ENCODE measurements at regions not wholly inside any gene's neighbourhood (a gene's known extent, or its start where the extent isn't known, plus 50 kb on each side); places are given as distances from the start of the nearest gene placed in this dataset.

DNA sequence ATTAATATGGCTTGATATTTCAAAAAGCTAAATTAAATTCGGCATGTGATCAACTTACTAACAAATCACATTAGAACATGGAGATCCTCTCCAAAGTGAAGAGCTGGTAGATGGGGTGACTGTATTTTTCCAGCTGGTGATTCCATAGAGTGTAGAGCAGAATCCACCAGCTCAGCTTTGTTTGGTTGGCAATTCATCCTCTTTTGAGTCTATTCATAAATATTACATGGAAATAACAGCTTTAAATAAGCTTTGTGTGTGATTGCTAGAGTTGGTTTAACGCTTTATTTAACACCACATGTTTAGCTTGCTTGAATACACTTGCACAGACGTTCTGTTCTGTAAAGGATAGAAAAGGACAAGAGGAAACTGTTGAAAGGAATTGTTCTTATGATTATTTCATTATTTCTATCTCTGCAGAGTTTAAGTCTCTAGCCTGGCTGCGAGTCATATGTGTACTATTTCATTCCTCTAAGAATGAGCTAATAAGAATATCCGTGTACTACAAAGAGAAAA is 738.3 kb upstream of the KIRREL3 start:
- DNase-seq (ENCODE audit: low spot score) = no peak

DNA sequence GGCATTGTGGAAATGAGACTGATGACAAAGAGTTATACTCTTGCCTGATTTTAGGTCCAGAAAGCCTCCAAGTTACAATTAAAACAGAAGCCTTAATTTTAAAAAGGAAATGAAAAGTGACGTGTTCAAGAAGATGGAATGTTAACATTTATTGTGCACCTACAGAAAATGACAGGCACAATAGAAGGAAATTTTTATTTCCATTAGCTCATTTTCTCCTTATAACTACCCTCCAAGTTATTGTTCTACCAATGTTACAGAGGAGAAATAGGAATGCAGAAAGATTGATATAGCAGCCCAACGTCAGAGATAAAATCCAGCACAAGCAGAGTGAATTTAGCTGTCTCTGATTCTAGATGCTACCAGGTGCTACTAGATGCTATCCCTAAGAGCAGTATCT is 736.9 kb upstream of the KIRREL3 start:
- no peak for DNase-seq (ENCODE audit: low spot score)

- DNase-seq (ENCODE audit: low spot score) = no peak
Measured at GRCh38 chr11:127733552-127733951, 733.0 kb upstream of the KIRREL3 start.

- no peak for DNase-seq (ENCODE audit: low spot score)
Measured at GRCh38 chr11:127726367-127726766, 725.8 kb upstream of the KIRREL3 start.

- no peak for DNase-seq (ENCODE audit: low spot score)
Measured at GRCh38 chr11:127723714-127724113, 723.1 kb upstream of the KIRREL3 start.

GRCh38 chr11:127713226-127713625 is 712.7 kb upstream of the KIRREL3 start:
- no peak for DNase-seq (ENCODE audit: low spot score)

DNA sequence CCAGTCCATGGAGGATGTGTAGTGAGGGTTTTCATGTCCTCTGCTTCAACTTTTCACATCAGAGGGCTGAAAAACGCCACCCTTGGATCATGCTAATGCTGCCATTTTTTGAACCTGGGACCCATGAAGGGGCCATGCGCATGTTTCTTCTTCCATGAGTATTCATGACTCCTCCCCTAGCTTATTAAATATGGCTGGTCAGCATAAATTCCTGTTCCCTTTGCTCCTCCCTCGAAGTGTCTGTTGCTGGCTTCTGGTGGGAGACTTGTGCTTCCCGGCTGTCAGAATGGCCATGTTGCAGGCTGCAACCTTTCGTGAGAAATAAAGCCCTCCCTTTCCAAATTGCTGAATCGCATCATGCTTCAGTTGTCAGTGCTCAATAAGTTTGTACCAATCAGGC is 711.2 kb upstream of the KIRREL3 start:
- DNase-seq (ENCODE audit: low spot score) = no peak

DNA sequence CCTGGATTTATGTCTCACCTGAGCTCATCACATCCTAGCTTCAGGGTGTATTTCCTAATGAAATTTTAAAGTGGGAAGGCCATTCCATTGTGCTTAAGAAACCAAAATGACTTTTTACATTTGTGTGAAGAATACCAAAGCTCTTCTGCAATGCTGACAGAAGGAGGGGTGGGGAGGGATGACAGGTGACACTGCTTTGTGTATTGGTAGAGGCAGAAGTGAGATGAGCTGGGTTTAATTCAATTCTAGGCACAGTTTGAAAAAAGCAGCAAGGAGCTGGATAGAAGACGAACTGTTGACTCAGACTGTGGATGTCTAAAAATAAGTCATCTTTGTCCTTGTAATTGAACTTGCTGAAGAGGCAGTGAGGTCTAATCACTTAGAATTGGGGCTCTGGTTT is 710.3 kb upstream of the KIRREL3 start:
- DNase-seq (ENCODE audit: low spot score) = no peak

DNA sequence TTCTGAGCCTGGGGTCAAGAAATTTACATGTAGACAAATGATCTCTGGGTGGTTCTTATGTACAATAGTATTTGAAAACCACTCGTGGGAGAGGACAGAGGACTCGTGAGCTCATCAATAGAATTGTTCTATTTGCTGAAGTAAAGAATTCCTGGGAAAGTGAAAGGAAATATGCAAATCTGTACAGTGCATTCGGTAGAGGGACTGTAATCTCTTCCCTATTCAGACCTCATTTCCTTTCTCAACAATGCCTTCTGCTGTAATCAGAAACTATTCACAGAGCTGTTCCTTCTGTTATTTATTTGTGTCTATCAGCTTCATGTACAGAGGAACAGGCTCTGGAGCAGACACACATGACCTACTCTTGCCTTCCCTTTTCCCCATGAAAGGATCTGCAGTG is 709.4 kb upstream of the KIRREL3 start:
- DNase-seq (ENCODE audit: low spot score) = no peak

DNA sequence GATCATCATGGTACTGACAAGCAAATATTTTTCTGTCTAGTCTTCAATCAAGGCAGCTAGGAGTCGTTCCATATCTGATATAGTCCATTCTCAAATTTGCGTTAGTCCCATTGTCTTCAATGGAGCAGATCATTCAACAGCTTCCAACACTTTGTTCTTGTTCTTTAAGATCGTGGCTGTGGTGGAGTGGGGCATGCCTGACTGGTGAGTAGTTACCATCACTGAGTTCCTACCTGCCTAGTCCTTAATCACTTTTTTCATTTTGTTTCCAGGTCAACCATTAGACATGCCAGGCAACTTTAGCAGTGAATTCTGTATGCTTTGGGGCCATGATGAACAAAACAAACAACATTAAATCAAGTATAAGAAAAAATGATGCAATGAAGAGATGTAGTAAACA is 693.1 kb upstream of the KIRREL3 start:
- no peak for DNase-seq (ENCODE audit: low spot score)

GRCh38 chr11:127683321-127683720 is 682.8 kb upstream of the KIRREL3 start:
- no peak for DNase-seq (ENCODE audit: low spot score)

- no peak for DNase-seq (ENCODE audit: low spot score)
Measured at GRCh38 chr11:127679816-127680545, 679.4 kb upstream of the KIRREL3 start.

- DNase-seq (ENCODE audit: low spot score) = no peak
Measured at GRCh38 chr11:127678631-127679030, 678.1 kb upstream of the KIRREL3 start.

- DNase-seq (ENCODE audit: low spot score) = no peak
Measured at GRCh38 chr11:127677660-127678425, 677.3 kb upstream of the KIRREL3 start.

- peak; percentile 12 for DNase-seq (ENCODE audit: low spot score)
Measured at GRCh38 chr11:127675581-127675980, 675.0 kb upstream of the KIRREL3 start.

- DNase-seq (ENCODE audit: low spot score) = no peak
Measured at GRCh38 chr11:127674754-127675153, 674.2 kb upstream of the KIRREL3 start.

DNA sequence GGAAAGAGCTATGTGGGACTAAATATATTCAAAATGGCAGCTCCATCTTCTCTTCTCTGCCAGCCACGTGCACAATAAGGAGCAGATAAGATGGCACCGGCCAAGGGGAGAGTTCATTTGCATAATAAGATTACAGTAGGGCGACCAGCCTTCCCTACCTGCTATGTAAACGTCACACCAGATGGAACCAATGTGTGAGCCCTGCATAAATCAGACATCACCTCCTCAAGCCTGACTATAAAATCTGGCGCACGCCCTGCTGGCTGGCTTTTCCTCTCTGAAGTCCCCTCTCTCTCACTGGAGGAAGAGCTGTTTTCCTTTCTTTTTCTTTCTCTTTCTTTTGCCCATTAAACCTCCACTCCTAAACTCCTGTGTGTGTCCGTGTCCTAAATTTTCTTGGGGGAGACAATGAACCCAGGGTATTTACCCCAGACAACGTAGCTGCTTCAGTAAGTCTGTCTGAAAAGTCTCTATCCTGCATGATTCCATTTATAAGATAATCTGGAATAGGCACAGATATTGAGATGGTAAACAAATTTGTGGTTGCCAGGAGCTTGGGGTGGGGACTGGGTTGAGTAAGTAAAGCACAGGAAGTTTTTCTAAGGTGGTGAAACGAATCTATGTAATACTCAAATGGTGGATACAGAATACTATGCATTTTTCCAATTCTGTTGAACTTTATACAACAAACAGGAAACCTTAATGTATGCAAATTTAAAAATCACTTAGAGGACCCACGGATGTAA is 670.0 kb upstream of the KIRREL3 start:
- no peak for DNase-seq (ENCODE audit: low spot score)

- DNase-seq (ENCODE audit: low spot score) = no peak
Measured at GRCh38 chr11:127656116-127656836, 655.7 kb upstream of the KIRREL3 start.

GRCh38 chr11:127653076-127653475 is 652.5 kb upstream of the KIRREL3 start:
- DNase-seq (ENCODE audit: low spot score) = no peak

DNA sequence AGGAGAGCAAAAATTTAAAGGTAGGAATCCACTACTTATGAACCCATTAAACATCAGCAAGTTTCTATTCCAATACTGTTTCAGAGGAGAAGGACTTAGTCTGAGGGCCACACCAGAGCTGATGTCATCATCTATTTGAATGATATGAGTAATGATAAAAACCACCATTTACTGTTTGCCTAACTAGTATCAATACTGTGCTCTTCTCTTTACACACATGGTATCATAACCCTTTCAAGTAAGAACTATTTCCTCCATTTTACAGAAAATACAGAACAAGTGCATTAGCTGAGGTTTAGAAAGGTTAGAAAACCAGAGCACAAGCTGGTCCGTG is 651.3 kb upstream of the KIRREL3 start:
- DNase-seq (ENCODE audit: low spot score) = no peak

DNA sequence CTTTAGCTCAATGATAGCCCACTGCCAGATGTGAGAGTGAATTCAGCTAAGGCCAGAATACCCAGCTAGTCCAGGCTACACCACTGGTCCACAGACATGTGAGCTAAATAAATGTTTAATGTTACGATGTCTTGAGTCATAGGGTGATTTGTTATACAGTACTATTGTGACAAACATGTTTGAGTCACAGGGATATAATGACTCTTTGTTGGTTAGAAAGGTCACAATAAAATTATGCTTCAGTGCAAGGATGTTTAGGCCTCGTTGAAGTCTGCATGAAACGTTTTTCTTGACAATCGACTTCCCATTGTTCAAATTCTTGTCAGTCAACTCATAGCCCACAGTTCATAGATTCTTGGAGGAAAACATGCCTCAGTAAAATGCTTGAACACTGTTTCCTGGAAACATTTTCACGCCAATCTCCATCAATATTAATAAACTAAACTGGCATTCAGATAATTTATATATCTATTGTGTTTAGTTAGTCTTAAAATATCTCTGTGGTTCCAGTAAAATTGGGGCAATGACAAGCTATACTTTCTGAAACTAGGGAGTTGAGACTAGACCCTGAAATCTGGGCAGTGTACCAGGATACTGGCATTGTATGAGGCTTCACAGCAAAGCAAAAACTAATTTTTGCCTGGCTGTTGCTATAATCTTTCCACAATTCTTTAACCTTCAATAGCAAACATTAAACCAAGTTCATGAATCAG is 650.8 kb upstream of the KIRREL3 start:
- no peak for DNase-seq (ENCODE audit: low spot score)
